Heart left ventricle (tissue), 16 donors: ENCODE measurements at regions not wholly inside any gene's neighbourhood (a gene's known extent, or its start where the extent isn't known, plus 50 kb on each side); places are given as distances from the start of the nearest gene placed in this dataset.

Source experiments
- ATAC-seq, 4 donors: fragments of 200-7000 bp; cut with Tn5 transposase; one replicate each; pipeline ENCODE4 v1.9.1; 2020 to 2022; ENCODE audit warnings: moderate library complexity in 4 of 4, mild to moderate bottlenecking in 3 of 4, moderate number of reproducible peaks in 1 of 4
- DNase-seq, 5 donors: peaks; one replicate each; pipeline ENCODE4 v3.0.0-alpha.2; 2020
- H3K27ac ChIP-seq, 12 donors: fragments of 200-600 bp; sonication (generic) in 4 of 12; one replicate each; pipeline versions ENCODE4 v1.5.0 to v1.8.0; 2016 to 2022; ENCODE audit warnings: mild to moderate bottlenecking in 2 of 12
- H3K27me3 ChIP-seq, 9 donors: fragments of 200-600 bp; sonication (generic) in 2 of 9; one replicate each; pipeline versions ENCODE4 v1.5.1 to v1.8.0; 2016 to 2022; ENCODE audit warnings: mild to moderate bottlenecking in 3 of 9
- H3K36me3 ChIP-seq, 9 donors: fragments of 200-600 bp; sonication (generic) in 2 of 9; one replicate each; pipeline versions ENCODE4 v1.5.0 to v1.8.0; 2018 to 2022; ENCODE audit warnings: mild to moderate bottlenecking in 2 of 9
- H3K4me1 ChIP-seq, 12 donors: fragments of 200-600 bp; sonication (generic) in 4 of 12; one replicate each; pipeline versions ENCODE4 v1.5.0 to v1.8.0; 2016 to 2022; ENCODE audit warnings: mild to moderate bottlenecking in 3 of 12
- H3K4me3 ChIP-seq, 12 donors: fragments of 200-600 bp; sonication (generic) in 4 of 12; one replicate each; pipeline versions ENCODE4 v1.5.0 to v1.8.0; 2017 to 2022; ENCODE audit warnings: mild to moderate bottlenecking in 9 of 12, moderate library complexity in 4 of 12
- H3K9me3 ChIP-seq, 12 donors: fragments of 200-600 bp; sonication (generic) in 4 of 12; one replicate each; pipeline versions ENCODE4 v1.5.0 to v1.8.0; 2016 to 2022; ENCODE audit warnings: mild to moderate bottlenecking in 1 of 12
- CTCF ChIP-seq, 12 donors: fragments of 200-600 bp; sonication (generic) in 4 of 12; IDR thresholded peaks; one replicate each; pipeline versions ENCODE4 v1.5.0 to v1.8.0; 2018 to 2022; ENCODE audit warnings: antibody characterized with exemption in 12 of 12, mild to moderate bottlenecking in 5 of 12
- POLR2A ChIP-seq, 2 donors: fragments of 450-650 bp; IDR thresholded peaks; one replicate each; pipeline ENCODE4 v1.6.1; 2017; ENCODE audit warnings: antibody characterized with exemption in 2 of 2, mild to moderate bottlenecking in 2 of 2, moderate library complexity in 2 of 2
- WGBS, 4 donors: extraction: QIAGEN DNeasy Blood & Tissue Kit in 2 of 4; methylation state at CpG; one replicate each; pipeline versions ENCODE4 v1.1.5 to v1.1.7; 2013 to 2018; 5-methylcytosine and 5-hydroxymethylcytosine counted together
- intact Hi-C, 10 donors: fragments of 100-400 bp; cut with DNase I; formaldehyde crosslinking; loops; one replicate each; pipeline versions ENCODE4 v1.11.1 to v1.14.2; 2022
- donor health status: ischemic (EF 13 %, LVEDD 7.1; RV severe dilation, severe dysfunction).
- donor health status: healthy with polysubstance abuse.
- donor health status: DM: no; HTN: yes; CAD: no.
- donor health status: DM: no; HTN: no; CAD: no.
- donor health status: ischemic (EF 25% LVEDD 6.9; RV normal size, moderate dysfunction).
- donor health status: ischemic (EF 25% LVEDD 5.7; RV mildly dilated, moderate dysfunction).
- donor health status: healthy.
- donor health status: DM: yes; HTN: yes; CAD: no.
- donor health status: ischemic (EF 35%, LVEDD 5.7; RV mildly dilated, moderate dysfunction).
- donor health status: nonischemic (EF 11% LVEDD 7.7; RV severe dilation, severe dysfunction).
- donor health status: DM: yes; HTN: yes; CAD: no.
- donor health status: PGD.
- donor health status: ischemic (EF 29% LVEDD 5.4; RV normal size, mild dysfunction).
- donor health status: nonischemic (EF 23%, LVEDD 6.1; RV moderate dilation, normal function).

DNA sequence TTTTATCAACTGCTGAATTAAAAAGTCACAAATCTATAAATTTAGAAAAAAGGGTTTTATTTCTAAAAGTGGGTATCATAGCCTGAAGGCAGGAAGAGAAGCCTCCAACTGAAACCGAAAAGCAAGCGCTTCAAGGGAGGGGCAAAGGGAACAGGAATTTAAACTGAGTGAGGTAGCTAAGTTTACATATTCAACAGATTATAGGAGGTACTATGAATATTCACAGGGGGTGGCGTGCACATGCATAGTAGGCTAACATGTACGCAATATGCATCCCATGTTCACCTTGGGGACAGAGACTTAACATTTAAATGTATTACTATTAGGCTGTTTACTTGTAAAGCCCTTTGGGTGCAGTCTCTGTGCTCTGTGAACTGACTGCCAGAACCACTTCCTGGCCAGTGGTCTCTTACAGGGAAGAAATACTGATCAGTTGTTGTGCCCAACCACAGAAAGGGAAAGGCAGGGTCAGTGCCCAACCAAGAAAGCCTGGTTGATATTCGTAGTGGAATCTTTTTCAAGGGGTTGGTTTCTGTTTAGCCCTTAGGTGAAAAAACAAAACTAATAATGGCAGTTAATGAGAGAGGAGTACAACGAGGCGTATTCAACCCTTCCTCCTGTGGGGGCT is 168.7 kb upstream of the GALNTL6 start:
- no peak for DNase-seq
- no peak overlapping the region for H3K27ac ChIP-seq
- H3K9me3 ChIP-seq: no peaks in the 10 kb centered on the region
- TF ChIP-seq POLR2A (IDR thresholded peaks at IDR 0.05): no peak
- H3K4me1 ChIP-seq: no peaks in the 10 kb centered on the region
- peak overlapping the region in 1 of 12 donors; percentile 29 for H3K4me3 ChIP-seq
- no peaks in the 10 kb centered on the region for H3K36me3 ChIP-seq
- intact Hi-C loops: no loop called here
- ATAC-seq: no peak
- WGBS, 4 donors: 71 to 80% (median 73%) methylated on average over 7 of the region's 7 CpGs
- H3K27me3 ChIP-seq: no peaks in the 10 kb centered on the region

- intact Hi-C loops: no loop called here
- Histone ChIP-seq H3K36me3 (no peaks in the 10 kb centered on the region), H3K9me3 (no peaks in the 10 kb centered on the region), H3K4me3 (no peak overlapping the region), H3K4me1 (no peaks in the 10 kb centered on the region), H3K27ac (no peak overlapping the region), H3K27me3 (no peaks in the 10 kb centered on the region)
- 58 to 74% (median 71%) methylated on average over 5 of the region's 5 CpGs for WGBS, 4 donors
- ATAC-seq: no peak
- no peak for DNase-seq
- no peak for TF ChIP-seq CTCF (IDR thresholded peaks at IDR 0.05)
- no peak for TF ChIP-seq POLR2A (IDR thresholded peaks at IDR 0.05)
These were observed 173.7 kb upstream of the GALNTL6 start for GRCh38 chr4:171639540-171639939.

DNA sequence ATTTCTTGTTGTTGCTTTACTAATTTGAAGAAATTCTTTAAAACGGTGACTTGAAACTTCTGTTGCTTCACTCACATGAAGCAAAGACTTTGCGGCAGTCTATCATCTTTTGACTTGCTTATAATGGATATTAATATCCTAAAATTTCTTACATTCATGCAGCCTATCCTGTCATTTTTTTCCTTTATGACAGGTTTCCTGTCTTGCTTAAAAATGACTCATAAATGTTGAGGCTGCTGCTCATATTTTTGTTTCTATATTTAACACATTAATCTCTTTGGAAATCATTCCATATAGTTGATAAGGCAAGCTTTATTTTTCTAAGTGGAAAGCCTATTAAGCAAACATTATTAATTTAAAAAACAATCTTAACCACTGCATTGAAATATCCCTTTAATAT is 176.6 kb upstream of the GALNTL6 start:
- ATAC-seq: no peak
- Histone ChIP-seq H3K36me3 (no peaks in the 10 kb centered on the region), H3K4me3 (no peak overlapping the region), H3K27me3 (no peaks in the 10 kb centered on the region), H3K27ac (no peak overlapping the region), H3K4me1 (no peaks in the 10 kb centered on the region), H3K9me3 (peaks cover 0 to 6% (median 0%) of the 10 kb centered on the region in 12 donors)
- WGBS, 4 donors: 43 to 84% (median 70%) methylated on average over 2 of the region's 2 CpGs
- intact Hi-C loops: no loop called here
- TF ChIP-seq CTCF (IDR thresholded peaks at IDR 0.05) (no peak), POLR2A (IDR thresholded peaks at IDR 0.05) (no peak)
- no peak for DNase-seq

DNA sequence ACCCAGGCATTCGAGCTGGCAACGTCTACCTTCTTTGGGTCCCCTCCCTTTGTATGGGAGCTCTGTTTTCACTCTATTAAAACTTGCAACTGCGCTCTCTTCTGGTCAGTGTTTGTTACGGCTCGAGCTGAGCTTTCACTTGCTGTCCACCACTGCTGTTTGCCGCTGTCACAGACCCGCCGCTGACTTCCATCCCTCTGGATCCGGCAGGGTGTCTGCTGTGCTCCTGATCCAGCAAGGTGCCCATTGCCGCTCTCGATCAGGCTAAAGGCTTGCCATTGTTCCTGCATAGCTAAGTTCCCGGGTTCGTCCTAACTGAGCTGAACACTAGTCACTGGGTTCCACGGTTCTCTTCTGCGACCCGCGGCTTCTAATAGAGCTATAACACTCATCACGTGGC is 183.5 kb upstream of the GALNTL6 start:
- Histone ChIP-seq H3K27me3 (no peaks in the 10 kb centered on the region), H3K4me3 (no peak overlapping the region), H3K36me3 (no peaks in the 10 kb centered on the region), H3K9me3 (peaks cover 0 to 6% (median 0%) of the 10 kb centered on the region in 12 donors), H3K27ac (no peak overlapping the region), H3K4me1 (no peaks in the 10 kb centered on the region)
- intact Hi-C loops: no loop called here
- no peak for ATAC-seq
- WGBS, 4 donors: 82 to 90% (median 85%) methylated on average over 18 of the region's 18 CpGs
- TF ChIP-seq CTCF (IDR thresholded peaks at IDR 0.05) (no peak), POLR2A (IDR thresholded peaks at IDR 0.05) (no peak)
- DNase-seq: no peak

DNA sequence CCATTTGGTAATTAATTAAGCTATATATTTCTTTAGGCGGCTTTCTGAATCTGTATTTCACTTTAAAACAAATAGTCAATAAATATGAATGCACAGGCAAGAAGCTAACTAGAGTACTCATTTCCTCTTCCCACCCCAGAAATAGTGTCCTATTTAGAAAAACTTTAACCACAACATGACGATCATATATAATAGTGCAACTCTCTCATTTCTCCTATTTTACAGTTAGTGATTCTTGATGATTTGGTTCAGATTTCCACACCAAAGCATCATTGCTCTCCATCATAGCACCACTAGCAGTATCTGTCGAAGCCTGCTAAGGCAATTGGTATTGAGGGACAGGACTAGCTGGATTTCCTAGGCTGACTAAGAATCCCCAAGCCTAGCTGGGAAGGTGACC is 184.0 kb upstream of the GALNTL6 start:
- 85 to 88% (median 86%) methylated on average over 3 of the region's 3 CpGs for WGBS, 4 donors

More for the DNA sequence above, 184.0 kb upstream of the GALNTL6 start:
- peaks cover 0 to 6% (median 0%) of the 10 kb centered on the region in 12 donors for H3K9me3 ChIP-seq
- H3K36me3 ChIP-seq: no peaks in the 10 kb centered on the region
- H3K27ac ChIP-seq: no peak overlapping the region
- TF ChIP-seq CTCF (IDR thresholded peaks at IDR 0.05): no peak
- TF ChIP-seq POLR2A (IDR thresholded peaks at IDR 0.05): no peak
- no peak for ATAC-seq
- no peaks in the 10 kb centered on the region for H3K27me3 ChIP-seq
- H3K4me1 ChIP-seq: no peaks in the 10 kb centered on the region
- no peak overlapping the region for H3K4me3 ChIP-seq
- intact Hi-C loops: no loop called here
- no peak for DNase-seq
